ENCODE measurements at regions not wholly inside any gene's neighbourhood (a gene's known extent, or its start where the extent isn't known, plus 50 kb on each side); places are given as distances from the start of the nearest gene placed in this dataset.

- H3K9ac ChIP-seq (ENCODE audit: insufficient read depth, low read depth, low read length), result no peak overlapping the region
- H3K36me3 ChIP-seq (replicated peaks in 1 of 2; ENCODE audit: control insufficient read depth in 1 of 2, insufficient read depth in 2 of 2, low read length in 2 of 2), result no peaks in the 10 kb centered on the region
- H3K4me3 ChIP-seq (replicated peaks in 1 of 3; ENCODE audit: insufficient read depth in 1 of 3, low read depth in 2 of 3, low read length in 3 of 3), result no peak overlapping the region
- ChIA-PET CTCF (ENCODE audit: low intra/inter-chr PET ratio, low total read pairs) (no interaction called here), POLR2A (no interaction called here)
- BruUV-seq (replicated peaks), result no TSS peak
- H3K27ac ChIP-seq (ENCODE audit: extremely low read length, insufficient read depth, low read length), result no peak overlapping the region
- no peak for ATAC-seq
- no peaks in the 10 kb centered on the region for H3K79me2 ChIP-seq (ENCODE audit: insufficient read depth, low read length)
- in situ Hi-C loops (cut with HindIII; ENCODE audit: extremely low pct_ligation_motif_present, low pct_unique_long_range_greater_than_20kb), result no loop called here
- H3K27me3 ChIP-seq (ENCODE audit: control insufficient read depth in 1 of 2, insufficient read depth in 2 of 2, low read length in 2 of 2), result no peaks in the 10 kb centered on the region
- WGBS (ENCODE audit: low lambda C conversion rate), result 53% methylated on average over 11 of the region's 11 CpGs
- intact Hi-C loops (cut with micrococcal nuclease; ENCODE audit: unreplicated experiment), result no loop called here
- no peaks in the 10 kb centered on the region for H3K4me1 ChIP-seq (ENCODE audit: insufficient read depth, low read length)
- no peak for FAIRE-seq
- no peak overlapping the region for H2AFZ ChIP-seq (ENCODE audit: low read length)
- no peaks in the 10 kb centered on the region for H4K20me1 ChIP-seq (ENCODE audit: insufficient read depth, low read length)
- H3K4me2 ChIP-seq (ENCODE audit: low read depth, low read length), result no peak overlapping the region
- no peak for DNase-seq (ENCODE audit: low spot score)
- no peaks in the 10 kb centered on the region for H3K9me3 ChIP-seq (ENCODE audit: low read length)
- TF ChIP-seq, protein P1, sequence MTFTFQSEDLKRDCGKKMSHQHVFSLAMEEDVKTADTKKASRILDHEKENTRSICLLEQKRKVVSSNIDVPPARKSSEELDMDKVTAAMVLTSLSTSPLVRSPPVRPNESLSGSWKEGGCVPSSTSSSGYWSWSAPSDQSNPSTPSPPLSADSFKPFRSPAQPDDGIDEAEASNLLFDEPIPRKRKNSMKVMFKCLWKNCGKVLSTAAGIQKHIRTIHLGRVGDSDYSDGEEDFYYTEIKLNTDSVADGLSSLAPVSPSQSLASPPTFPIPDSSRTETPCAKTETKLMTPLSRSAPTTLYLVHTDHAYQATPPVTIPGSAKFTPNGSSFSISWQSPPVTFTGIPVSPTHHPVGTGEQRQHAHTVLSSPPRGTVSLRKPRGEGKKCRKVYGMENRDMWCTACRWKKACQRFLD (CRISPR knock-in tag; IDR thresholded peaks at IDR 0.05; ENCODE audit: borderline replicate concordance), result no peak
- TF ChIP-seq ZNF33B (CRISPR knock-in tag; IDR thresholded peaks at IDR 0.05) (no peak), ZNF724P (CRISPR knock-in tag; IDR thresholded peaks at IDR 0.05; ENCODE audit: borderline replicate concordance) (no peak), ZNF790 (CRISPR knock-in tag; IDR thresholded peaks at IDR 0.05; ENCODE audit: borderline replicate concordance) (no peak), JARID2 (CRISPR knock-in tag; IDR thresholded peaks at IDR 0.05; ENCODE audit: insufficient replicate concordance) (no peak), ZBTB26 (CRISPR knock-in tag; IDR thresholded peaks at IDR 0.05; ENCODE audit: borderline replicate concordance) (no peak), ZFP82 (CRISPR knock-in tag; IDR thresholded peaks at IDR 0.05; ENCODE audit: borderline replicate concordance) (no peak), SMARCE1 (IDR thresholded peaks at IDR 0.05; ENCODE audit: borderline replicate concordance) (no peak), TOPORS (CRISPR knock-in tag; IDR thresholded peaks at IDR 0.05) (no peak), SOX5 (CRISPR knock-in tag; IDR thresholded peaks at IDR 0.05; ENCODE audit: borderline replicate concordance) (no peak)
- TF ChIP-seq, protein P2, sequence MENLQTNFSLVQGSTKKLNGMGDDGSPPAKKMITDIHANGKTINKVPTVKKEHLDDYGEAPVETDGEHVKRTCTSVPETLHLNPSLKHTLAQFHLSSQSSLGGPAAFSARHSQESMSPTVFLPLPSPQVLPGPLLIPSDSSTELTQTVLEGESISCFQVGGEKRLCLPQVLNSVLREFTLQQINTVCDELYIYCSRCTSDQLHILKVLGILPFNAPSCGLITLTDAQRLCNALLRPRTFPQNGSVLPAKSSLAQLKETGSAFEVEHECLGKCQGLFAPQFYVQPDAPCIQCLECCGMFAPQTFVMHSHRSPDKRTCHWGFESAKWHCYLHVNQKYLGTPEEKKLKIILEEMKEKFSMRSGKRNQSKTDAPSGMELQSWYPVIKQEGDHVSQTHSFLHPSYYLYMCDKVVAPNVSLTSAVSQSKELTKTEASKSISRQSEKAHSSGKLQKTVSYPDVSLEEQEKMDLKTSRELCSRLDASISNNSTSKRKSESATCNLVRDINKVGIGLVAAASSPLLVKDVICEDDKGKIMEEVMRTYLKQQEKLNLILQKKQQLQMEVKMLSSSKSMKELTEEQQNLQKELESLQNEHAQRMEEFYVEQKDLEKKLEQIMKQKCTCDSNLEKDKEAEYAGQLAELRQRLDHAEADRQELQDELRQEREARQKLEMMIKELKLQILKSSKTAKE (CRISPR knock-in tag; IDR thresholded peaks at IDR 0.05; ENCODE audit: borderline replicate concordance), result no peak
- TF ChIP-seq, protein P3, sequence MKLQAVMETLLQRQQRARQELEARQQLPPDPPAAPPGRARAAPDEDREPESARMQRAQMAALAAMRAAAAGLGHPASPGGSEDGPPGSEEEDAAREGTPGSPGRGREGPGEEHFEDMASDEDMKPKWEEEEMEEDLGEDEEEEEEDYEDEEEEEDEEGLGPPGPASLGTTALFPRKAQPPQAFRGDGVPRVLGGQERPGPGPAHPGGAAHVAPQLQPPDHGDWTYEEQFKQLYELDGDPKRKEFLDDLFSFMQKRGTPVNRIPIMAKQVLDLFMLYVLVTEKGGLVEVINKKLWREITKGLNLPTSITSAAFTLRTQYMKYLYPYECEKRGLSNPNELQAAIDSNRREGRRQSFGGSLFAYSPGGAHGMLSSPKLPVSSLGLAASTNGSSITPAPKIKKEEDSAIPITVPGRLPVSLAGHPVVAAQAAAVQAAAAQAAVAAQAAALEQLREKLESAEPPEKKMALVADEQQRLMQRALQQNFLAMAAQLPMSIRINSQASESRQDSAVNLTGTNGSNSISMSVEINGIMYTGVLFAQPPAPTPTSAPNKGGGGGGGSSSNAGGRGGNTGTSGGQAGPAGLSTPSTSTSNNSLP (IDR thresholded peaks at IDR 0.05; ENCODE audit: low read depth, low read length), result no peak
- TF ChIP-seq, protein P4, sequence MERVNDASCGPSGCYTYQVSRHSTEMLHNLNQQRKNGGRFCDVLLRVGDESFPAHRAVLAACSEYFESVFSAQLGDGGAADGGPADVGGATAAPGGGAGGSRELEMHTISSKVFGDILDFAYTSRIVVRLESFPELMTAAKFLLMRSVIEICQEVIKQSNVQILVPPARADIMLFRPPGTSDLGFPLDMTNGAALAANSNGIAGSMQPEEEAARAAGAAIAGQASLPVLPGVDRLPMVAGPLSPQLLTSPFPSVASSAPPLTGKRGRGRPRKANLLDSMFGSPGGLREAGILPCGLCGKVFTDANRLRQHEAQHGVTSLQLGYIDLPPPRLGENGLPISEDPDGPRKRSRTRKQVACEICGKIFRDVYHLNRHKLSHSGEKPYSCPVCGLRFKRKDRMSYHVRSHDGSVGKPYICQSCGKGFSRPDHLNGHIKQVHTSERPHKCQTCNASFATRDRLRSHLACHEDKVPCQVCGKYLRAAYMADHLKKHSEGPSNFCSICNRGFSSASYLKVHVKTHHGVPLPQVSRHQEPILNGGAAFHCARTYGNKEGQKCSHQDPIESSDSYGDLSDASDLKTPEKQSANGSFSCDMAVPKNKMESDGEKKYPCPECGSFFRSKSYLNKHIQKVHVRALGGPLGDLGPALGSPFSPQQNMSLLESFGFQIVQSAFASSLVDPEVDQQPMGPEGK (CRISPR knock-in tag; IDR thresholded peaks at IDR 0.05), result no peak
These were observed 202.5 kb upstream of the GRAMD2B start for GRCh38 chr5:126220725-126221124.

All from HepG2 (cell line).